ENCODE measurements at regions not wholly inside any gene's neighbourhood (a gene's known extent, or its start where the extent isn't known, plus 50 kb on each side); places are given as distances from the start of the nearest gene placed in this dataset.

- TF ChIP-seq POLR2A (IDR thresholded peaks at IDR 0.05) (no peak), CTCF (IDR thresholded peaks at IDR 0.05 in 8 of 11, conservative IDR thresholded peaks at IDR 0.05 in 3 of 11) (no peak)
These were observed 109.4 kb upstream of the BNIP2 start for GRCh38 chr15:59798605-59798917.

All from spleen (tissue), 7 donors.